A549 (cell line): ENCODE measurements at regions not wholly inside any gene's neighbourhood (a gene's known extent, or its start where the extent isn't known, plus 50 kb on each side); places are given as distances from the start of the nearest gene placed in this dataset.

Experiments used
- ATAC-seq, 2 experiments: fragments of 200-7000 bp in 1 of 2; fragments of >200 bp in 1 of 2; cut with Nextera tagmentation in 1 of 2; cut with Tn5 transposase in 1 of 2; 3 replicates each; pipeline versions ENCODE4 v1.8.0 to v1.9.1; 2018 to 2020; ENCODE audit warnings: mild to moderate bottlenecking in 1 of 2, moderate library complexity in 1 of 2
- CTCF ChIA-PET: fragments of 300-600 bp; sonication (Branson Sonifier 250); formaldehyde crosslinking; extraction: SDS; loops from one replicate; lab custom pipeline; 2021; ENCODE audit warnings: antibody characterized with exemption, inconsistent platforms; lab: Yijun Ruan, JAX
- POLR2A ChIA-PET: fragments of 350-600 bp; formaldehyde crosslinking; extraction: SDS; loops from one replicate; lab custom pipeline; 2021; ENCODE audit warnings: antibody characterized with exemption, inconsistent platforms; lab: Yijun Ruan, JAX
- DNase-seq, 2 experiments: peaks; one replicate each; pipeline versions ENCODE4 v3.0.0 to v3.0.0-alpha.2; 2011 to 2016; ENCODE audit warnings: low read depth in 1 of 2, low spot score in 1 of 2
- FAIRE-seq: peaks from 2 replicates; lab custom pipeline; 2011; peaks lifted over from hg19 to GRCh38; lab: Jason Lieb, UNC
- H3K27ac ChIP-seq, 2 experiments: fragments of >200 bp; sonication (Bioruptor Twin); formaldehyde crosslinking; 3 replicates each; pipeline ENCODE4 v1.5.1; 2016 to 2017
- H3K4me1 ChIP-seq: fragments of >200 bp; sonication (Bioruptor Twin); formaldehyde crosslinking; 3 replicates; pipeline ENCODE4 v1.6.1; 2016
- H3K4me2 ChIP-seq: fragments of >200 bp; sonication (Bioruptor Twin); formaldehyde crosslinking; 3 replicates; pipeline ENCODE4 v1.6.1; 2016
- H3K4me3 ChIP-seq: fragments of >200 bp; sonication (Bioruptor Twin); formaldehyde crosslinking; 3 replicates; pipeline ENCODE4 v1.5.1; 2016
- H3K9me3 ChIP-seq: fragments of >200 bp; sonication (Bioruptor Twin); formaldehyde crosslinking; 3 replicates; pipeline ENCODE4 v1.6.1; 2016
- CEBPB ChIP-seq, 2 experiments: fragments of >200 bp in 1 of 2; sonication (Bioruptor Twin) in 1 of 2; formaldehyde crosslinking in 1 of 2; IDR thresholded peaks; 2 replicates each; pipeline ENCODE4 v1.6.1; 2012 to 2016
- EHMT2 ChIP-seq: fragments of 200-600 bp; sonication (generic); IDR thresholded peaks from 2 replicates; pipeline ENCODE4 v1.6.1; 2016; ENCODE audit warnings: antibody characterized with exemption, low read depth, mild to moderate bottlenecking, moderate library complexity
- FOSL2 ChIP-seq, 2 experiments: fragments of 450-650 bp in 1 of 2; fragments of >200 bp in 1 of 2; sonication (Bioruptor Twin) in 1 of 2; formaldehyde crosslinking; IDR thresholded peaks; 2 replicates each; pipeline versions ENCODE4 v1.5.0 to v1.6.1; 2016 to 2020; ENCODE audit warnings: mild to moderate bottlenecking in 1 of 2, moderate library complexity in 1 of 2
- FOXS1 ChIP-seq: fragments of 250-450 bp; sonication (Bioruptor Pico); IDR thresholded peaks from 2 replicates; pipeline ENCODE4 v1.5.0; 2020; ENCODE audit warnings: mild to moderate bottlenecking, moderate library complexity
- MAFK ChIP-seq: fragments of 450-650 bp; IDR thresholded peaks from 2 replicates; pipeline ENCODE4 v1.6.1; 2014; ENCODE audit not compliant: partially characterized antibody
- RAD21 ChIP-seq, 2 experiments: fragments of >200 bp in 1 of 2; sonication (Bioruptor Twin) in 1 of 2; formaldehyde crosslinking in 1 of 2; IDR thresholded peaks in 1 of 2; conservative IDR thresholded peaks in 1 of 2; 2 replicates in 1 of 2; 3 replicates in 1 of 2; pipeline ENCODE4 v1.6.1; 2012 to 2018; ENCODE audit warnings: inconsistent platforms in 1 of 2
- TFCP2L1 ChIP-seq: fragments of 250-450 bp; sonication (Bioruptor Pico); IDR thresholded peaks from 2 replicates; pipeline ENCODE4 v1.5.0; 2021; ENCODE audit warnings: mild to moderate bottlenecking
- TP53 ChIP-seq: fragments of 250-450 bp; sonication (Bioruptor Pico); IDR thresholded peaks from 2 replicates; pipeline ENCODE4 v1.5.0; 2021; ENCODE audit warnings: mild to moderate bottlenecking, moderate library complexity
- ZNF302 ChIP-seq: fragments of 250-450 bp; sonication (Bioruptor Pico); IDR thresholded peaks from 2 replicates; pipeline ENCODE4 v1.9.0; 2021; ENCODE audit warnings: inconsistent platforms, mild to moderate bottlenecking, moderate library complexity
- WGBS: methylation state at CpG from one replicate; pipeline ENCODE4 v1.1.6; 2017; ENCODE audit errors: missing lambda C conversion rate; 5-methylcytosine and 5-hydroxymethylcytosine counted together
- TF ChIP-seq, protein P1 (sequence below): IDR thresholded peaks from 2 replicates; pipeline ENCODE4 v1.6.1; 2012; ENCODE audit warnings: low read depth, borderline replicate concordance
- TF ChIP-seq, protein P2 (sequence below): fragments of 450-650 bp; IDR thresholded peaks from 2 replicates; pipeline ENCODE4 v1.6.1; 2014; ENCODE audit warnings: antibody characterized with exemption
- TF ChIP-seq, protein P3 (sequence below): fragments of >200 bp; sonication (Bioruptor Twin); formaldehyde crosslinking; IDR thresholded peaks from 3 replicates; pipeline ENCODE4 v1.6.1; 2016
- TF ChIP-seq, protein P4 (sequence below): fragments of 200-600 bp; sonication (generic); IDR thresholded peaks from 2 replicates; pipeline ENCODE4 v1.6.1; 2016; ENCODE audit warnings: antibody characterized with exemption, mild to moderate bottlenecking, moderate library complexity

DNA sequence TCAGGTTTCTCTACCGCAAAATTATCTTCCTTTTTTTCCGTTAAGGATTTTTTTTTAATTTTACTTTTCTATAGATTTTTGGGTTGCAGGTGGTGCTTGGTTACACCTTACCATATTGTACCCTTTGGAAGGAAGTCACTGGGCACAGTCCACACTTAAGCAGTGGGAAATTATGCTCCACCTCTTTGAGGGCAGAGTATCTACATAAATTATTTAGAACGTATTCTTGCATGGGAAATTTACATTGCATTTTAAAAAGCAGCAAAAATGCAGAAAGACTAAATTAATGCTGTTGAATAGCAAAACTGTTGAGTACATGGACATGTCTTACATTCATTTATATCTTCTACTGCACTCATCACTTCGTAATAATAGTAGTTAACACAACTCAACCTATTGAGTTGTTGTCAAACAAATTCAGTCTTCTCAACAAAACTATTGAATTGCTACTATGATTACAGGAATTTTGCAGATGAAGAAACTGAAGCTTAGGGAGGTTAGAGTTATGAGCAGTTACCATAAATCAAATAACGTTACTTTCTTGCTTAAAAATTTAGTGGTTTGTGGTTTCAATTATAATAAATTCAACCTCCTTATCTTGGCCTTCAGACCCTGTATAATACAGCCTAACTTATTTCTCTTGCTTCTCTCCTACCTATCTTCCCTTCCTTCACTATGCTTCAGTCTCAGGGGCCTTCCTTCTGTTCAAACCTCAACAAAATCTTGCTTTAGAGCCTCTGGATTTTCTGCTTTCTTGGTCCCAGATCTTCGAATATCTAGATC is 97.4 kb upstream of the ARHGAP20 start:
- ATAC-seq = no peak
- no peak for FAIRE-seq
- CTCF ChIA-PET = no interaction called here
- Histone ChIP-seq H3K4me1 (no peaks in the 10 kb centered on the region), H3K4me2 (no peak overlapping the region), H3K4me3 (no peak overlapping the region), H3K27ac (no peak overlapping the region), H3K9me3 (no peaks in the 10 kb centered on the region)
- DNase-seq = no peak
- WGBS = 2% methylated on average over 6 of the region's 6 CpGs
- POLR2A ChIA-PET = no interaction called here
- no peak for TF ChIP-seq CEBPB (IDR thresholded peaks at IDR 0.05)
- TF ChIP-seq, protein P1, sequence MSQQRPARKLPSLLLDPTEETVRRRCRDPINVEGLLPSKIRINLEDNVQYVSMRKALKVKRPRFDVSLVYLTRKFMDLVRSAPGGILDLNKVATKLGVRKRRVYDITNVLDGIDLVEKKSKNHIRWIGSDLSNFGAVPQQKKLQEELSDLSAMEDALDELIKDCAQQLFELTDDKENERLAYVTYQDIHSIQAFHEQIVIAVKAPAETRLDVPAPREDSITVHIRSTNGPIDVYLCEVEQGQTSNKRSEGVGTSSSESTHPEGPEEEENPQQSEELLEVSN = no peak
- no peak for TF ChIP-seq FOXS1 (CRISPR knock-in tag)
- no peak for TF ChIP-seq TP53
- TF ChIP-seq, protein P2, sequence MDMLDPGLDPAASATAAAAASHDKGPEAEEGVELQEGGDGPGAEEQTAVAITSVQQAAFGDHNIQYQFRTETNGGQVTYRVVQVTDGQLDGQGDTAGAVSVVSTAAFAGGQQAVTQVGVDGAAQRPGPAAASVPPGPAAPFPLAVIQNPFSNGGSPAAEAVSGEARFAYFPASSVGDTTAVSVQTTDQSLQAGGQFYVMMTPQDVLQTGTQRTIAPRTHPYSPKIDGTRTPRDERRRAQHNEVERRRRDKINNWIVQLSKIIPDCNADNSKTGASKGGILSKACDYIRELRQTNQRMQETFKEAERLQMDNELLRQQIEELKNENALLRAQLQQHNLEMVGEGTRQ = no peak
- TF ChIP-seq ZNF302 (CRISPR knock-in tag) = no peak
- TF ChIP-seq FOSL2 (IDR thresholded peaks at IDR 0.05) = no peak
- TF ChIP-seq FOSL2 (CRISPR knock-in tag; IDR thresholded peaks at IDR 0.05) = no peak
- TF ChIP-seq, protein P3, sequence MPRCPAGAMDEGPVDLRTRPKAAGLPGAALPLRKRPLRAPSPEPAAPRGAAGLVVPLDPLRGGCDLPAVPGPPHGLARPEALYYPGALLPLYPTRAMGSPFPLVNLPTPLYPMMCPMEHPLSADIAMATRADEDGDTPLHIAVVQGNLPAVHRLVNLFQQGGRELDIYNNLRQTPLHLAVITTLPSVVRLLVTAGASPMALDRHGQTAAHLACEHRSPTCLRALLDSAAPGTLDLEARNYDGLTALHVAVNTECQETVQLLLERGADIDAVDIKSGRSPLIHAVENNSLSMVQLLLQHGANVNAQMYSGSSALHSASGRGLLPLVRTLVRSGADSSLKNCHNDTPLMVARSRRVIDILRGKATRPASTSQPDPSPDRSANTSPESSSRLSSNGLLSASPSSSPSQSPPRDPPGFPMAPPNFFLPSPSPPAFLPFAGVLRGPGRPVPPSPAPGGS = no peak
- no peak for TF ChIP-seq RAD21 (conservative IDR thresholded peaks at IDR 0.05 in 1 of 2, IDR thresholded peaks at IDR 0.05 in 1 of 2)

DNA sequence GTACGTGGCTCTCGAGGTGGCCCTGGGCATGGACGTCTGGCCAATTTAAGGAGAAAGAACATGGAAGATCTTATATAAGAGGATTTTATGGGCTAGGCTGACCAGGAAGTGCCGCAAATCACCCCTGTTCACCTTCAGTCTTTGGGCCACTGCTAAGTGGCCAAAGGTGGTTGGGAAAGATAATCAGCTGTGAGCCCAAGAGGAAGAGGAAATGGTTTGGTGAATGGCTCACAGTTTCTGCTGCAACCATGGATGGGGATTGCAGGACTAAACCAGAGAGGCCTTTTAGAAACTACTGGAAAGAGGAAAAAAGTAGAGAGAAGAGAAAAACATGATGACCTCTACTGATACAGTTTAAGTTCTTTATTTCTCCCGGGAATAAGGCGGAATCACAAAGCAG is 96.0 kb upstream of the ARHGAP20 start:
- no peak overlapping the region for H3K4me3 ChIP-seq
- WGBS = under 1% methylated on average over 6 of the region's 6 CpGs

More for the DNA sequence above, 96.0 kb upstream of the ARHGAP20 start:
- ATAC-seq (no peak), FAIRE-seq (no peak), DNase-seq (no peak)
- H3K4me1 ChIP-seq = no peaks in the 10 kb centered on the region
- TF ChIP-seq TFCP2L1 (CRISPR knock-in tag) (no peak), EHMT2 (no peak), RAD21 (conservative IDR thresholded peaks at IDR 0.05 in 1 of 2, IDR thresholded peaks at IDR 0.05 in 1 of 2) (no peak), MAFK (no peak)
- TF ChIP-seq, protein P3 = no peak
- TF ChIP-seq, protein P4, sequence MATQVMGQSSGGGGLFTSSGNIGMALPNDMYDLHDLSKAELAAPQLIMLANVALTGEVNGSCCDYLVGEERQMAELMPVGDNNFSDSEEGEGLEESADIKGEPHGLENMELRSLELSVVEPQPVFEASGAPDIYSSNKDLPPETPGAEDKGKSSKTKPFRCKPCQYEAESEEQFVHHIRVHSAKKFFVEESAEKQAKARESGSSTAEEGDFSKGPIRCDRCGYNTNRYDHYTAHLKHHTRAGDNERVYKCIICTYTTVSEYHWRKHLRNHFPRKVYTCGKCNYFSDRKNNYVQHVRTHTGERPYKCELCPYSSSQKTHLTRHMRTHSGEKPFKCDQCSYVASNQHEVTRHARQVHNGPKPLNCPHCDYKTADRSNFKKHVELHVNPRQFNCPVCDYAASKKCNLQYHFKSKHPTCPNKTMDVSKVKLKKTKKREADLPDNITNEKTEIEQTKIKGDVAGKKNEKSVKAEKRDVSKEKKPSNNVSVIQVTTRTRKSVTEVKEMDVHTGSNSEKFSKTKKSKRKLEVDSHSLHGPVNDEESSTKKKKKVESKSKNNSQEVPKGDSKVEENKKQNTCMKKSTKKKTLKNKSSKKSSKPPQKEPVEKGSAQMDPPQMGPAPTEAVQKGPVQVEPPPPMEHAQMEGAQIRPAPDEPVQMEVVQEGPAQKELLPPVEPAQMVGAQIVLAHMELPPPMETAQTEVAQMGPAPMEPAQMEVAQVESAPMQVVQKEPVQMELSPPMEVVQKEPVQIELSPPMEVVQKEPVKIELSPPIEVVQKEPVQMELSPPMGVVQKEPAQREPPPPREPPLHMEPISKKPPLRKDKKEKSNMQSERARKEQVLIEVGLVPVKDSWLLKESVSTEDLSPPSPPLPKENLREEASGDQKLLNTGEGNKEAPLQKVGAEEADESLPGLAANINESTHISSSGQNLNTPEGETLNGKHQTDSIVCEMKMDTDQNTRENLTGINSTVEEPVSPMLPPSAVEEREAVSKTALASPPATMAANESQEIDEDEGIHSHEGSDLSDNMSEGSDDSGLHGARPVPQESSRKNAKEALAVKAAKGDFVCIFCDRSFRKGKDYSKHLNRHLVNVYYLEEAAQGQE = no peak
- POLR2A ChIA-PET = no interaction called here
- CTCF ChIA-PET = no interaction called here
- no peak overlapping the region for H3K27ac ChIP-seq
- H3K9me3 ChIP-seq = no peaks in the 10 kb centered on the region
- no peak overlapping the region for H3K4me2 ChIP-seq
